ENCODE measurements at regions not wholly inside any gene's neighbourhood (a gene's known extent, or its start where the extent isn't known, plus 50 kb on each side); places are given as distances from the start of the nearest gene placed in this dataset.
A peak's percentile ranks its signal among the peaks of the same experiment; 100 is the strongest.
"Not testable (repeated sequence)": the region's sequence is repeated elsewhere in the genome, so short reads cannot be mapped to it uniquely, and the experiment has no call there.

DNA sequence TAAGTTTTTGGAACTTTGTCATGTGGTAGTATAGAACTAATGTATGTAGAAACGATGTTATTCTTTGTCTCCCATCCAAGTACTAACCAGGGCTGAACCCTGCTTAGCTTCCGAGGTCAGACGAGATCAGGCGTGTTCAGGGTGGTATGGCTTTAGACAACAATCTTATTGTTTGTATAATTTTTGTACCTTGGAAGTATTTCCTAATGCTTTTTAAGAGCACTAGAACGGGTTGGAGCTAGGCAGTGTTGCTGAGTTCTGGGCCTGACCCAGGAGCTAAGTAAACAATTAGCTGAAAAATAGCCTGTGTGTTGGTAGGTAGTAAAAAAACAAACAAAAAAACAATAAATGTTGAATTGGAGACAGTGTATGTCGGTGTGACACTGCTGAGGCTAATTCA is 244.3 kb downstream of the EMP1 start:
- no peak for DNase-seq (ENCODE audit: low read depth)

DNA sequence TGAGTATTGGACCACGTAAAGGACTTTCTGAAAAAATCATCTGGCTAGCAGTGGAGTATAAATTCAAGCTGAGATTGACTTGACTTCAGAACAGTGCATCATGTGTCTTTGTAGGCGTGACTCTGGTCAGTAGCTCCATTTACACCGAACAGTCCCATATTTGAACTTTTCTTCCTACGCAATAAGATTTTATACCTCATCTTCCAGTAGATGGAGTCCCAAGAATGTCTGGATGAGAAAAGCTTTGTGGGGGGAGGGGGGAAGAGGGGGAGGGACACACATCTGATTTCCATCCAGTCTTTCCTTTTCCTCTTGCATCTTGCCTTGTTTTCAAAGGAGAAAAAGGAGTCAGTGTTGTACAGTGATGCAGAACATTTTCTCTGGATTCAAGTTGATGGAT is 241.0 kb downstream of the EMP1 start:
- DNase-seq (ENCODE audit: low read depth): no peak

DNA sequence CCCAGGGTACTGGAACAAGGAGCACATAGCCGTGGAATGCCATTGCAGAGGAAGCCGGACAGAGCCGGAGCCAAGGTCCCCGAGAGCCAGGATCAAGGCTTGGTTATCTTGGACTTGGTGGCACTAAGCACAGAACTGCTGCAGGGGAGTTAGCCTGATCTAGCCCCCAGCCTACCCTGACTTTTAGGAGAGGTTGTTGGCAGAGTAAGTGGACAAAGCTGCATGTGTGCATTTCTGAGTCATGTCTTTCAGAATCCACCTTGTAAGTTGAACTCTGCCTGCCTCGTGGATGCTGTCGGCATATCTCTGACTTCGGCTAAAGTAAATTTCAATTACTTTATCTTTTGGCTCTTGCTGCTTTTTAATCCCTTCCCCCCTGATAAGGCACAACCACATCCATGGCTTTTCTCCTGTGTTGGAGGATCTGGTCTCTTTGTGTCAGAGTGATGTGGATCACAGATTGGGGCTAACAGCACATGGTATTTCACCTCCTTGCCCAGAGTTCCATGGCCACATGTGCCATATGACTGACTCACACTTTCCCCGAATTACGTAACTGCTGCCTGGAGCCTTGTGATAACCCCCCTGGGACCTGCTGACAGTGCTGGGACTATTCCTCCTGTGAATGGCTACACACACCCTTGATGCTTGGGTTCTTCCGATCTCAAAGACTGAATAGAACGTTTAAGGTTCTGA is 240.3 kb downstream of the EMP1 start:
- peak; percentile 14 for DNase-seq (ENCODE audit: low read depth)

DNA sequence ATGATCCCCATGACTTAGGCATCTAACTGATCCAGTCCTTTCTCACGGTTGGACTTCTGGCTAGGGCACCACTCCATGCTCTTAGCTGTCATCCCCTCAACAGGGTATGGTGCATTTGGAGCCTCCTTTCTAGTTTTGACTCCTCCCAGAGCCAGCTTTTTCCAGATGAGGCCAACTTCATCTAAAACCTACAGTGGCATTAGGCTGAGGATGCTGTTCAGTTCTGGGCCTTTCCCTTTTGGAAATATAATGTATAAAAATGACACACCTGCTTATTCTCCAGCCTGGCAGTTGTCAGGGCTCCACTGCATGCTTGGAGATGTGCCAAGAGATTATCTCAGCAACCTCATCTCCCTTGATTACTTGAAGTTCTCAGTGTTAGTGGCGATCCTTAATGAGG is 239.7 kb downstream of the EMP1 start:
- no peak for DNase-seq (ENCODE audit: low read depth)

DNA sequence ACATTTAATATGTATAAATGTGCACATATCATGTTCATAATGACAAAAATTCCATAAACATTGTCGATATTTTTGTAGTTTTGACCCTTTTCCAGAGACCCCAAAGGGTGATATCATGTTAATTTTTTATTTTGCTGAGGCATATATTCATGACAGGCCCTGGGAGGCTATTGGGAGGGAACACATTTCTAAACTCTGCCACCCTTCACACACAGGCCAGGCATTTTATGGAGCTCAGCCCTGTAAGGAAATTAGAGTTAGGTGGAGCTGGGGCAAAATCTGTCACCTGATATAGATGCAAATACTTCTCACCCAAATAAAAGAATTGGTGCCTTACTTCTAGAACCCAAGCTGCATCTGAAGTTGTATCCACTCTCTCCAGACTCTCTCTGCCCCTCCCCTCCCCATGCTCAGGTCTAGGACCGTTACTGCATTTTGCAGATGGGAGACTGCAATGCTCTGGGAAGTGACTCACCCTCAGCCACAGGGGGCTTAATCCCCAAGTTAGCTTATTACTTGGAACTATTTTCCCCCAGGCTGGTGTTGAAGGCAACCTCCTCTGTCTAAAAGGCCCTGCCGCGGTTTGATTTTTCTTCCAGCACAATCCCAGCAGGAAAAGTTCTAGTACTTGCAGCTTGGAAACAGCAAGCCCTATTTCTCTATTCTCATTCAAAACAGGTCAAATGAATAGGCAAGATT is 238.9 kb downstream of the EMP1 start:
- no peak for DNase-seq (ENCODE audit: low read depth)

DNA sequence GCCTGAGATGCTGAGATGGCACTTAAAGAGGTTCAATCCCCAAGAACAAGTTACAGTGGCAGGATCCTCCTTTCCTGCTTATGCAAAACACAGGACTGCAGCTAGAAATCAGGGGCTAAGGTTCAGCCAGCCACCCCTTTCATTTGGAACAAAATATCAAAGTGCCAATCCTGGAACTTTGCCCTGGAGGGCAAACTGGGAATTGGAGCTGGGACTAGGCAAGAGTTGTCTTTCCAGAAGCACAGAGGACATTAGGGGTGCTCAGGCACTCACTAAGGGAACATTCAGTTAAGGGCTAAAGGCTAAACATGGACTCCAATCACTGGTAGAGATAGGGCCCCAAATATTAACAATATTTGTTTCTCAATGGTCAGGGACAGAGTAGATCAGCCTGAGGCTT is 237.2 kb downstream of the EMP1 start:
- no peak for DNase-seq (ENCODE audit: low read depth)

DNA sequence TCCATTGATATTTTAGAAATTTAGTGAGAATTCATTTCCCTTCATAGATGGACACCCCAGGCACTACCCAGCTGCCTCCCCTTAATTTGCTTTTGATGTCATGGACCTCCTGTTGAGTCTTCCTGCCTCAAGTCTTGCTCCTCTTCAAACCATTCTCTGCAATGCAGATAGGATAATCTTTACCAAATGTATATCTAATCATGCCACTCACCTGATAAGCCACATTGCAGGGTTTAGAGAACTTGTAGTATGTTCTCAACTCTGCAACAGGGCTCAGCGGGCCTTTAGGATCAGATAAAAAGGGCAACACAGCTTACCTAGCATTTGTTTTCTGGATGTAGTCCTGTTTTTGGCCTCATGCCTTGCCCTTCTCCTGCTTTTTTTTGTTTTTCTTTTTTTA is 234.5 kb downstream of the EMP1 start:
- DNase-seq (ENCODE audit: low read depth): no peak

DNA sequence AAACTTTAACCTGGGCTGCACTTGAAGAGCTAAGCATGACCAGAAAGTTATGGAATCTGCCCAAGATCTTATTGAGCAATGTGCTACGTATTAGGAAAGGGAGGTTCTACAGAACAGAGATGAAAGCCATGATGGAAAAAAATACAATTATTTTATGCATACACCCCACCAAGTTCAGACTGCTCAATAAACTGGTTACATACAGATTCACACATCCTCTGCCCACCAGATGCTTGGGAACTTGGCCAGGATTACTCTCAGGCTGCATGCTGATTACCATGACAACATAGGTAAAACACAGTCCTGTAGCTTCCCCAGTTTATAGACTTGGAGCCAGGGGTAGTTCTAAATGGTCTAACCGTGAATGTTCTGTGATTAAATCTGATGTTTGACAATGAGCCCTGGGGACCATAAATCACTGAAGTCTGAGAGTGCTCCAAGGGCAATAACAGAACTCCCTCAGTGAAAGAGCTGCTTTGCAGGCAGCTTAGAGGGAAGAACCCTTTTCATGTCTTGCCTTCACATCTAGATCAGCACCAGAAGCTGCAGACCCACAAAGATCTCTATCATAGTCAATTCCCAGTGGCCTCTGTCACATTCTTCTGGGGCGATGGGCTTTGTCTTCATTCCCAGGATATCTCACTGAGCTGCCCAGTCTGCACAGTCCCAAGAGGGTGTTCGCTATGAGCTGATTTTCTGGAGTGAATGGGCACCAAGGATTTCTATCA is 232.2 kb downstream of the EMP1 start:
- peak; percentile 48 for DNase-seq (ENCODE audit: low read depth)

DNA sequence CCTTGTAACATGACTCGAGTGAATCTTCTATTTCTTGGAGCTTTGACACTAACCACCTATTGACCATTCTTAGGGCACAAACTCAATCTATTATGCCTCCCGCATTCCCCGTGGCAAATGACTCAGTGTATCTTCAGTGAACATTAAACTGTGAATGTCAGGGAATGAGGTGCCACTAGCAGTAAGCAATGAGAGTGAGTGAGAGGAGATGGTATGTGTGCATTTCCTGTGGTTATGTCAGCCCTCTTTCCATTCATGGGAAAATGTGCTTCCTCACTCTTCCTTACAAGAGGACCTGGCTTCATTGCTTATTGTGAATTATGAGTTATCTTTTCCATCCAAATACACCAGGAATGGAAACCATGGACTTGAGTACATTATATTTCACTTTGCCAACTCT is 229.2 kb downstream of the EMP1 start:
- DNase-seq (ENCODE audit: low read depth): peak; percentile 87

DNA sequence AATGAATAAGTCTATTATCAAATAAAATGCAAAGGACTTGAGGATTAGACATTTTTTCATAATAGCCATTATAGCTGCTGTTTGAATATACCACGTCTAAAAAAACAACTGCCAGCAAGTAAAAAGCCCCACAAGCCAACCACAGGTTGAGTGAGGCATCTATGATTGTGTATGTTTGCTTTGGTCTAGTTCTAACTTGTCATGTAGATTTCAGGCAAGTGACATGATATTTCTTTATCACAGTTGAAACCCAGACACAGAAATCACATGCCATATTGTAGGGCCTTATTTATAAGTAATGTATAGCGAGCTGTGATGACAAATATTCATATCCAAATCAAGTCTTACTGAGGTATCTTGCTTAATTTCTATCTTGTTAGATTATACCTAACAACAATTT is 225.8 kb downstream of the EMP1 start:
- DNase-seq (ENCODE audit: low read depth): no peak

DNA sequence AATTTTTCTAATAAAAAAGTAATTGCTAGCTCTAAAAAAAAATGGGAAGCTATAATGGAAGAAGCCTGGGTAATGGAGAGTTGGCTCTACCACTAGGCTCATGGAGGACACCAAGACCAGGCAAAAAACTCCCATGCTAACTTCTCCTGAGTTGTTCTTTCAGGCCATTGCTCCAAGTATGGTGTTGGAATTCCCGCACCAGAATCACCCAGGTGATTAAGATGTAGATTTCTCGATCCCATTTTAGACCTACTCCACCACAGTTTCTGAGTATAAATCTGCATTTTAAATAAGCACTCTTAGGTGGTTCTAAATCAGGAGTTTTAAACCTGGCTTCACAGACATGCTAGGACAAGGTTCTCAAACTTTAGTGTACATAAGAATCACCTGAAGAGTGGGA is 221.0 kb downstream of the EMP1 start:
- no peak for DNase-seq (ENCODE audit: low read depth)

DNA sequence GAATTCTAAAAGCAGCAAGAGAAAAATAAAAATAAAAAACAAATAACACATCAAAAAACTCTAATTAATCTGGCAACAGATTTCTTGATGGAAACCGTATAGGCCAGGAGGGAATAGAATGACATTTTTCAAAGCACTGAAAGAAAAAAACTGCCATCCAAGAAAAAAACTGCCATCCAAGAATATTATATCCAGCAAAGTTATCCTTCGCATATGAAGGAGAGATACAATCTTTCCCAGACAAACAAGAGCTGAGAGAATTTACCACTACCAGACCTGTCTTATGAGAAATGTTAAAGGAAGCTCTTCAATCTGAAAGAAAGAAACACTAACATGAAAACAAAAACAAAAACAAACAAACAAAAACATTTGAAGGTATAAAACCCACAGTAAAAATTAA is 214.8 kb downstream of the EMP1 start:
- no peak for DNase-seq (ENCODE audit: low read depth)

DNA sequence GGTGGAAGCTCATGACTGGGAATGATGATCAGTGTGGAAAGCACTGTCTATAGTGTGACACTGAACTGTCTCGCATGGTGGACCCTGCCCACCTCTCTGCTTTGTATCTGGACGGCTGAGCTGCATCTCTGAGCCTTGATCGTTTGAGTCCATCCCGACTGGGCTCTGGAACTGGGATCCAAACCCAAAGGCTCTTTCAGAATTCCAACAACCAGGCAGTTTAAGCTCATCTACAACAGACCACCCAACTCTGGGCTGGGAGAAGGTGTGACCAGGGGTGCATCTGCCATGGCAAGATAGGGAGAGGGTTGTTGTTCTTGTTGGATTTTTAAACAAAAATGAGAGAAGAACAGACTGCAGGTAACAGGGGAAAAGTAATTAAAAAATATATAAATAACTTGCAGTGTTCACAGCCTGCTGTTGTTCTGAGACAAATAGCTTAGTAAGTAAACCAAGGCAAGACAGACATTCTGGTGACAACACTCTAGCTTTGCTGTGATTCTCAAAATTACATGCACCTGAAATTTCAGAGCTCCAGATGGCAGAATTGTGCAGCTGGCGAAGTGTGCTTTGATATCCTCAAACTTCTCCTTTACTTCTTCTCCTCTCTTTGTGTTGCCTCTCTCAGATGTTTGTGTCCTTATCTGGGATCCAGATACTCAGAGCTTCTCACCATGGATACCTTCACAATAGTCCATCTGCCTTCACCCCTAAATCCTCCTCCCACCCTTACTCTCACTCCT is 209.6 kb downstream of the EMP1 start:
- no peak for DNase-seq (ENCODE audit: low read depth)

DNA sequence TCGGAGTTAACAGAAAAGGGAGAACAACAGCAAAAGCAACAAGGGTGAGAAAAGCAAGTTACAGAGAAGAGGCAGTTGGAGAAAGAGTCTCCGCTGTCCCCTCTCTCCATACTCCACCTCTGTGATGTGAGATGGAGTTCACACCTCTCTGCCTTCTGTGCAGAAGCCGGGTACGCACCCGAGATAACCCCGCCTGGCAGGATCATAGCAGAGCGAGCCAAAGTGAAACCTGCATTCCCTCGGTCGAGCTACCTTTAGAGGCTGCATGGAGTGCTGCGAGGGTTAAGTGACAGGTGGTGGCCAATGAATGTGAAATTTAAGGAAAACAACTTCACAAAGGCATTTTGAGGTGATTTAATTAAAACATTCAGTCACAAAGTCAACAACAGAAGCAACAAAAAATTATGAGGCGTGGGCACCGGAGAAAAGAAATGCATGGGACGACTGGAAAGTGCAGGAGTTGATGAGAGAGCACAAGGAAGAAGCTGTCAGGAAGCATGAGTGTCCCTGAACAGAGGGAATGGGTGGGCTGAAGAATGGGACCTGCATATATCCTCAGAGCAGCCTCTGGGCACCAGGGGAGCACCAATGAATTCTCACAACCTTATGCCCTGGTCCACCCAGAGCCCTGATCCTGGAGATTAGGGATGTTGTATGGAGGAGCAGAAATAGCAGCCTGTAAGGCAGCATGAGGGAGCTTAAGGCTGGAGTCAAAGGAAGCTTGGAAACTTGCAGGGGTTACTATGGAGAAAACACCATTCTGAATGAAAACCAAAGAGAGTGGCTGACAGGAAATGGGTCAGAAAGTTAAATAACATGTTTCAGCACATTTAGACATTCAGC is 208.3 kb downstream of the EMP1 start:
- DNase-seq (ENCODE audit: low read depth): no peak

DNA sequence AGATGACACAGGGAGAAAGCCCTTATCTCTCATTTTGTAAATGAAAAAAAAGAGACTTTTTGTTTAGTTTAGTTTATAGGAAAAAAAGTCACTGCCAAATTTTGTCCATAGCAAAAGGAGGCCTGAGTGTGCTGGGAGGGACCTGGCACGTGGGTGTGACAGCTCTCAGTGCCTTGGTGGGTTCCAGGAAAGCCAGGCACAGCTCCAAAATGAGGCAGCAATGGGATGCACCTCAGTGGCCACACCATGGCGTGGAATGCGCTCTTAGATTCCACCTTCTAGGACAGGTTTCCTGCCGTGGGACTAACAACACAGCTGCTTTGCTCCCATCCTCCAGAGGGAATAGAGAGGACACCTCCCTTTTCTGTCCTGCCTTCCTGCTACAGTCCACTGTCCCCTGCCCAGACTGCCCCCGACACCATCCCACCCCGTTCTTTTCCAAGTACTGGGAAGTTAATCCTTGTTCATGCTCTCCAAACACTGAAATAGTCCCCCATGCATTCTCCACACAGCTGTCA is 207.6 kb downstream of the EMP1 start:
- no peak for DNase-seq (ENCODE audit: low read depth)

DNA sequence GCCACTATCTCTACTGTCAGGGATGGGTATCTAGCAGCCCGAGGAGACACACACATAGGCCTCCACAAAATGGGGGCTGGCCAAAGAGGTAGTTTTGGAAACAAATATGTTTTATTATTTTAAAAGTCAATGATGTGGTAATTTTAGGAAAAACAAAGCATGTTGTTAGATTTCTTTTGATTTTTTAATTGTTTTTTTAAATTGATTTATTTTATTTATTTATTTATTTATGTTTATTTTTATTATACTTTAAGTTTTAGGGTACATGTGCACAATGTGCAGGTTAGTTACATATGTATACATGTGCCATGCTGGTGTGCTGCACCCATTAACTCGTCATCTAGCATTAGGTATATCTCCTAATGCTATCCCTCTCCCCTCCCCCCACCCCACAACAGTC is 194.8 kb downstream of the EMP1 start:
- not testable (repeated sequence) for DNase-seq (ENCODE audit: low read depth)

DNA sequence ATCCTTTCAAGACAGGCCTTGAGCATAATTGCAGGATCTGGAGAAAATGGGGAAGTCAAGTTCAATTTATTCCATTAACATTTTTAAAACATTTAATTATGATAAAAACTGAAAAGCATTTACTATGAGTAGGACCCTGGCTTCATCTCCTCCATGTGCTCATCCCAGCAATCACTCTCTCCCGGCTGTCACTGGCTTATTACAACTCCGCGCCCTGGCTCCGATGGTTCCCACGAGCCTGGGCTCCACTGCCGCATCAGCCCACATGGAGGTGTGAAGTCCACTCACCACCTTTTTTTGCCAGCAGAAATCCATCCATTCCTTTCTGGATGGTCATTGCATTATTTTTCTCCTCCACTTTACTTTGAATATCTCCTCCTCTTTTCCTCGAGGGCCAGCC is 194.4 kb downstream of the EMP1 start:
- no peak for DNase-seq (ENCODE audit: low read depth)

DNA sequence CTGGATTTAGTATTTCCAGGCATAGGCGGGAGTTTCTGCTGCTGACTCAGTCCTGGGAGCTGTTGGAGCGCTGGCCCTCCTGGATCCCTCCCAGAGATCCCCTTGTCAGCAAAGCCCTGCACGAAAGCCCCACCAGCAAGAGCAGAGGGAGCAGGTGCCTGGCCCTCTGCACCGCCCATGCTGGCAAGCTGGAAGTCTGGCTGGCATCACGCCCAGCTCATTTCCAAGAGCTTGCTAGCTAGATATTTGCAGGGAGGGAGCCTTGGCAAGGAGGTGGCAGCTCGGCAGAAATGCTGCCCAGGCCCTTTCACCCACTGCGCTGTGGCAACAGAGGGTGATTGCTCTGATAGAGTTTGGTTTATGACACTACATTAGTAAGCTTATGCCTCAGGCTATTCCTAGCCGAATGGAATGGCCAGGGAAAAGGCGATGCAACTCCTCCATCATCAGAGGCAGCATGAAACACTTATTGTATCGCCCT is 193.9 kb downstream of the EMP1 start:
- DNase-seq (ENCODE audit: low read depth): peak; percentile 34

DNA sequence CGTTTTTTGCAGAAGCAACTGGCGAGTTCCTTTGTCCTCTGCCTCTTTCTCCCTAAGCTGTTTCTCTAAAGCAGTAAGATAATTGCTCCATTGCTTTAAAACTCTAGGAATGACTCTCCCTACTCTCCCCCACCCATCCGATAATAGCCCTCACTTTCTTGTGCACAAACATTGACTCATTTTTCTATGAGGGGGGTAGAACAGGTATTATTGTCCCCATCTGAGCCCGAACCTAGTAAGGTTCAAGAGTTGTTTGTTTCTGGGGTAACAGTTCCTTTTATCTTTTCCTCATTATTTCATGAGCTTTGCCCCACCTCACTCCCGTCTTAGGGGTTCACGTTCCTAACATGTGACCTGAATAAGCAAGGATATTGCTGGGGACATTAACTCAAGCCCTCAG is 190.6 kb downstream of the EMP1 start:
- DNase-seq (ENCODE audit: low read depth): no peak

DNA sequence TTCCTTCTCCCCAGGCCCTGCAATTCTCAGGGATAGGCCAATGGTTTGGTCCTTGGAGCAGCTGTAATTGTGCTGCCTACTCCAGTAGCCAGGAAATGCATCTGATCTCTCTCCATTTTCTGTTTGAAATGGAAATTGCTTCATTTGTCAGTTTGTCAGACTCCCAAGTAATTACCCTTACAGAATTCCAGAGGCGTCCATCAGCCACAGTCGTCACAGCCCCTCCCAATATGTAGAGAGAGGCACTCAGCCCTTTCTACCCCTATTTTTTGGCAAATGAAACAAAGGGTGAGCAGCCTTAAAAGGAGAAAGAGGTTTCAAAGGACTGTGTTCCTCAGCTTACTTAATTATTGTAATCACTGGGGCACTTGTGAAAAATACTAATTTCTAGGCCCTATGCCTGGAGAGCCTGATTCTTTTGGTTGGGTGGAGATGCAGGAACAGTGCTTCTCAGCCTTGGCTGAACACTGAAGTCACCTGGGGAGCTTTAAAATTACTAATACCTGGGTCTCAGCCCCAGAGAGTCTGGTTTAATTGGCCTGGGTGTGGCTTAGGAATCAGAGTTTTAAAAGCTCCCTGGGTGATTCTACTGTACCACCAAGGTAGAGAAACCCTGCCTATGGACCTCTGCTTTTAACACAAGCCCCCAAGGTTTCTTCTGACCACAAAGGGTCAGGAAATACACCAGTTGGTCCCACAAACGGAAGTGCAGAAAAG is 190.0 kb downstream of the EMP1 start:
- DNase-seq (ENCODE audit: low read depth): no peak

DNA sequence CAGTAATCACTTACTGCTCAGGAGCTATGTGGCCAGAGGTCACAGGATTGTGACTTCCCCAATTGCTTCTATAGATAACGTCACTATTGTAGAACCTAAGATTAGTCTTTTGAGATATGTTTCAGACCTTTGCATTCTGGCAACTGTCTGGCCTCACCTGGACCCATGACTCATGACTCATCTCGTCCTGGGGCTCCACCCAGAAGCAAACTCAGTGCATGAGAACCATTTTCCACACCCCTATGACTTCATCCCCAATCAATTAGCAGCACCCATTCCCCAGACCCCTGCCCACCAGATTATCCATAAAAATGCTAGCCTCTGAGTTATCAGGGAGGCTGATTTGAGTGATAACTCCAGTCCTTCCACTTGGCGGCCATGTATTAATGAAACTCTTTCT is 186.9 kb downstream of the EMP1 start:
- DNase-seq (ENCODE audit: low read depth): no peak

All from GM04504 (cell line).